HEK293 (cell line): ENCODE measurements at regions not wholly inside any gene's neighbourhood (a gene's known extent, or its start where the extent isn't known, plus 50 kb on each side); places are given as distances from the start of the nearest gene placed in this dataset.
A peak's percentile ranks its signal among the peaks of the same experiment; 100 is the strongest.

ENCODE experiments used
- CTCF ChIP-seq: fragments of 450-650 bp; formaldehyde crosslinking; IDR thresholded peaks from 2 replicates; pipeline ENCODE4 v1.5.1; 2016; ENCODE audit warnings: missing biosample characterization, missing genetic modification characterization
- HIC1 ChIP-seq: fragments of 450-650 bp; formaldehyde crosslinking; IDR thresholded peaks from 2 replicates; pipeline ENCODE4 v1.5.1; 2016; ENCODE audit warnings: missing biosample characterization, missing genetic modification characterization
- IKZF3 ChIP-seq: fragments of 450-650 bp; IDR thresholded peaks from 2 replicates; pipeline ENCODE4 v1.5.0; 2018; ENCODE audit warnings: missing biosample characterization, mild to moderate bottlenecking, missing genetic modification characterization, moderate library complexity
- PRDM1 ChIP-seq: fragments of 450-650 bp; formaldehyde crosslinking; IDR thresholded peaks from 2 replicates; pipeline ENCODE4; 2016; ENCODE audit warnings: missing biosample characterization, missing genetic modification characterization
- PRDM6 ChIP-seq: fragments of 450-650 bp; formaldehyde crosslinking; IDR thresholded peaks from 2 replicates; pipeline ENCODE4 v1.5.1; 2017; ENCODE audit warnings: missing biosample characterization, missing genetic modification characterization
- ZBTB21 ChIP-seq: fragments of 450-650 bp; formaldehyde crosslinking; IDR thresholded peaks from 2 replicates; pipeline ENCODE4 v1.5.1; 2017; ENCODE audit warnings: missing biosample characterization, missing genetic modification characterization
- ZBTB44 ChIP-seq: fragments of 450-650 bp; IDR thresholded peaks from 2 replicates; pipeline ENCODE4 v1.5.1; 2018; ENCODE audit warnings: missing biosample characterization, mild to moderate bottlenecking, missing genetic modification characterization
- ZNF10 ChIP-seq: fragments of 450-650 bp; formaldehyde crosslinking; IDR thresholded peaks from 2 replicates; pipeline ENCODE4 v1.5.1; 2017; ENCODE audit warnings: missing biosample characterization, missing genetic modification characterization
- ZNF148 ChIP-seq: fragments of 450-650 bp; formaldehyde crosslinking; IDR thresholded peaks from 2 replicates; pipeline ENCODE4 v1.5.0; 2017; ENCODE audit warnings: missing biosample characterization, missing genetic modification characterization, borderline replicate concordance
- ZNF184 ChIP-seq: fragments of 450-650 bp; IDR thresholded peaks from 2 replicates; pipeline ENCODE4 v1.5.1; 2018; ENCODE audit warnings: missing biosample characterization, mild to moderate bottlenecking, missing genetic modification characterization
- ZNF433 ChIP-seq: fragments of 450-650 bp; formaldehyde crosslinking; IDR thresholded peaks from 2 replicates; pipeline ENCODE4 v1.5.1; 2016; ENCODE audit warnings: missing biosample characterization, missing genetic modification characterization, low read depth
- ZNF513 ChIP-seq: fragments of 450-650 bp; IDR thresholded peaks from 2 replicates; pipeline ENCODE4 v1.5.1; 2018; ENCODE audit warnings: missing biosample characterization, missing genetic modification characterization
- ZNF514 ChIP-seq: fragments of 450-650 bp; formaldehyde crosslinking; IDR thresholded peaks from 2 replicates; pipeline ENCODE4 v1.5.1; 2016; ENCODE audit warnings: missing biosample characterization, missing genetic modification characterization
- ZNF530 ChIP-seq: fragments of 450-650 bp; formaldehyde crosslinking; IDR thresholded peaks from 2 replicates; pipeline ENCODE4 v1.5.1; 2016; ENCODE audit warnings: low read depth, missing biosample characterization, missing genetic modification characterization
- ZNF629 ChIP-seq: fragments of 450-650 bp; formaldehyde crosslinking; IDR thresholded peaks from 2 replicates; pipeline ENCODE4 v1.5.1; 2017; ENCODE audit warnings: missing biosample characterization, missing genetic modification characterization
- ZNF664 ChIP-seq: fragments of 450-650 bp; formaldehyde crosslinking; IDR thresholded peaks from 2 replicates; pipeline ENCODE4 v1.5.1; 2016; ENCODE audit warnings: missing biosample characterization, missing genetic modification characterization
- ZNF843 ChIP-seq: fragments of 450-650 bp; formaldehyde crosslinking; IDR thresholded peaks from 2 replicates; pipeline ENCODE4 v1.5.1; 2016; ENCODE audit warnings: missing biosample characterization, missing genetic modification characterization
- ZSCAN18 ChIP-seq: fragments of 450-650 bp; formaldehyde crosslinking; IDR thresholded peaks from 2 replicates; pipeline ENCODE4 v1.5.1; 2016; ENCODE audit warnings: missing biosample characterization, missing genetic modification characterization
- ZSCAN30 ChIP-seq: fragments of 450-650 bp; IDR thresholded peaks from 2 replicates; pipeline ENCODE4 v1.5.1; 2018; ENCODE audit warnings: missing biosample characterization, mild to moderate bottlenecking, missing genetic modification characterization, moderate library complexity

GRCh38 chr6:56693246-56693607 lies 50.5 kb upstream of the DST start (continued):
- 0 out of 2 replicates have a peak, but pooled peaks have one; percentile 28 for TF ChIP-seq ZBTB44 (tag by site-specific recombination)
- no peak for TF ChIP-seq ZSCAN30 (tag by site-specific recombination)
- TF ChIP-seq ZNF514 (tag by site-specific recombination) = no peak
- TF ChIP-seq ZNF530 = no peak
- 0 out of 2 replicates have a peak, but pooled peaks have one; percentile 24 for TF ChIP-seq ZNF843 (tag by site-specific recombination)
- TF ChIP-seq CTCF (tag by site-specific recombination) = no peak
- no peak for TF ChIP-seq ZNF148 (tag by site-specific recombination)
- TF ChIP-seq ZNF10 (tag by site-specific recombination) = peak; percentile 53
- no peak for TF ChIP-seq ZSCAN18 (tag by site-specific recombination)
- no peak for TF ChIP-seq ZNF629 (tag by site-specific recombination)
- peak; percentile 66 for TF ChIP-seq PRDM1 (tag by site-specific recombination)
- TF ChIP-seq IKZF3 (tag by site-specific recombination) = no peak
- no peak for TF ChIP-seq HIC1 (tag by site-specific recombination)
- no peak for TF ChIP-seq ZNF664
- no peak for TF ChIP-seq ZBTB21 (tag by site-specific recombination)
- TF ChIP-seq PRDM6 (tag by site-specific recombination) = peak; percentile 26; the same call in 1 of the 2 replicates
- no peak for TF ChIP-seq ZNF184 (tag by site-specific recombination)
- no peak for TF ChIP-seq ZNF433 (tag by site-specific recombination)
- peak; percentile 43; the same call in 1 of the 2 replicates for TF ChIP-seq ZNF513 (tag by site-specific recombination)
